IPS-20b (cell line): ENCODE measurements at regions not wholly inside any gene's neighbourhood (a gene's known extent, or its start where the extent isn't known, plus 50 kb on each side); places are given as distances from the start of the nearest gene placed in this dataset.

ENCODE experiments used
- H3K27ac ChIP-seq: one replicate; pipeline ENCODE4 v1.5.1; 2013; ENCODE audit warnings: low read length
- H3K27me3 ChIP-seq: 2 replicates; pipeline ENCODE4 v1.6.1; 2013; ENCODE audit warnings: mild to moderate bottlenecking, low read length, inconsistent platforms; ENCODE audit not compliant: insufficient read depth
- H3K36me3 ChIP-seq: 2 replicates; pipeline ENCODE4 v1.6.1; 2013; ENCODE audit warnings: low read depth, mild to moderate bottlenecking, inconsistent platforms, low read length, moderate library complexity; ENCODE audit not compliant: insufficient read depth
- H3K4me1 ChIP-seq: 2 replicates; pipeline ENCODE4 v1.6.1; 2013; ENCODE audit warnings: mild to moderate bottlenecking, control low read depth, inconsistent platforms, low read length, moderate library complexity; ENCODE audit not compliant: insufficient read depth
- H3K4me3 ChIP-seq: 2 replicates; pipeline ENCODE4 v1.5.1; 2013; ENCODE audit warnings: mild to moderate bottlenecking, low read length, inconsistent platforms
- H3K9ac ChIP-seq: 2 replicates; pipeline ENCODE4 v1.6.1; 2013; ENCODE audit warnings: low read depth, mild to moderate bottlenecking, inconsistent platforms, low read length, moderate library complexity
- H3K9me3 ChIP-seq: 2 replicates; pipeline ENCODE4 v1.6.1; 2013; ENCODE audit warnings: mild to moderate bottlenecking, low read depth, low read length, inconsistent platforms; ENCODE audit not compliant: insufficient read depth

GRCh38 chr3:104519068-104519467 is 847.6 kb upstream of the ALCAM start:
- Histone ChIP-seq H3K36me3 (no peaks in the 10 kb centered on the region), H3K4me3 (peak overlapping the region; percentile 52; the same call in 1 of the 2 replicates), H3K9me3 (no peaks in the 10 kb centered on the region), H3K9ac (peak overlapping the region; percentile 77), H3K27me3 (no peaks in the 10 kb centered on the region), H3K4me1 (peaks cover 31% of the 10 kb centered on the region), H3K27ac (peak overlapping the region; percentile 90)

- H3K27me3 ChIP-seq: no peaks in the 10 kb centered on the region
- H3K27ac ChIP-seq: peak overlapping the region; percentile 90
- peak overlapping the region; percentile 52; the same call in 1 of the 2 replicates for H3K4me3 ChIP-seq
- H3K9ac ChIP-seq: peak overlapping the region; percentile 77
- no peaks in the 10 kb centered on the region for H3K36me3 ChIP-seq
- H3K4me1 ChIP-seq: peaks cover 28% of the 10 kb centered on the region
- no peaks in the 10 kb centered on the region for H3K9me3 ChIP-seq
Measured at GRCh38 chr3:104519468-104520227, 847.1 kb upstream of the ALCAM start.

GRCh38 chr3:104520228-104520655 is 846.5 kb upstream of the ALCAM start:
- Histone ChIP-seq H3K9ac (peak overlapping the region; percentile 62; the same call in 1 of the 2 replicates), H3K27me3 (no peaks in the 10 kb centered on the region), H3K27ac (peak overlapping the region; percentile 99), H3K4me1 (peaks cover 28% of the 10 kb centered on the region), H3K9me3 (no peaks in the 10 kb centered on the region), H3K4me3 (peak overlapping the region; percentile 52; the same call in 1 of the 2 replicates), H3K36me3 (no peaks in the 10 kb centered on the region)

GRCh38 chr3:104521606-104522336 is 844.9 kb upstream of the ALCAM start:
- Histone ChIP-seq H3K4me1 (peaks cover 28% of the 10 kb centered on the region), H3K9me3 (no peaks in the 10 kb centered on the region), H3K27me3 (no peaks in the 10 kb centered on the region), H3K36me3 (no peaks in the 10 kb centered on the region), H3K27ac (no peak overlapping the region), H3K4me3 (no peak overlapping the region), H3K9ac (no peak overlapping the region)

GRCh38 chr3:104523136-104523535 is 843.6 kb upstream of the ALCAM start:
- Histone ChIP-seq H3K9me3 (no peaks in the 10 kb centered on the region), H3K9ac (no peak overlapping the region), H3K27me3 (no peaks in the 10 kb centered on the region), H3K27ac (no peak overlapping the region), H3K4me3 (no peak overlapping the region), H3K4me1 (peaks cover 23% of the 10 kb centered on the region), H3K36me3 (no peaks in the 10 kb centered on the region)

- no peaks in the 10 kb centered on the region for H3K9me3 ChIP-seq
- no peaks in the 10 kb centered on the region for H3K27me3 ChIP-seq
- H3K27ac ChIP-seq: no peak overlapping the region
- no peak overlapping the region for H3K9ac ChIP-seq
- H3K36me3 ChIP-seq: no peaks in the 10 kb centered on the region
- H3K4me3 ChIP-seq: no peak overlapping the region
- H3K4me1 ChIP-seq: peaks cover 4% of the 10 kb centered on the region; the same call in 1 of the 2 replicates
Measured at GRCh38 chr3:104526901-104527401, 839.8 kb upstream of the ALCAM start.

GRCh38 chr3:104530934-104531333 is 835.8 kb upstream of the ALCAM start:
- Histone ChIP-seq H3K27me3 (no peaks in the 10 kb centered on the region), H3K36me3 (no peaks in the 10 kb centered on the region), H3K9ac (no peak overlapping the region), H3K4me3 (no peak overlapping the region), H3K9me3 (no peaks in the 10 kb centered on the region), H3K27ac (no peak overlapping the region), H3K4me1 (no peaks in the 10 kb centered on the region)

GRCh38 chr3:104536715-104537114 is 830.0 kb upstream of the ALCAM start:
- Histone ChIP-seq H3K27ac (no peak overlapping the region), H3K36me3 (no peaks in the 10 kb centered on the region), H3K27me3 (no peaks in the 10 kb centered on the region), H3K9ac (no peak overlapping the region), H3K4me3 (no peak overlapping the region), H3K4me1 (no peaks in the 10 kb centered on the region), H3K9me3 (no peaks in the 10 kb centered on the region)

- Histone ChIP-seq H3K4me1 (no peaks in the 10 kb centered on the region), H3K27ac (no peak overlapping the region), H3K9ac (no peak overlapping the region), H3K4me3 (no peak overlapping the region), H3K27me3 (no peaks in the 10 kb centered on the region), H3K36me3 (no peaks in the 10 kb centered on the region), H3K9me3 (no peaks in the 10 kb centered on the region)
Measured at GRCh38 chr3:104537323-104537722, 829.4 kb upstream of the ALCAM start.

- H3K9ac ChIP-seq: no peak overlapping the region
- H3K27ac ChIP-seq: no peak overlapping the region
Measured at GRCh38 chr3:104546301-104546700, 820.4 kb upstream of the ALCAM start.

GRCh38 chr3:104547031-104547430 is 819.7 kb upstream of the ALCAM start:
- Histone ChIP-seq H3K9ac (no peak overlapping the region), H3K36me3 (no peaks in the 10 kb centered on the region), H3K4me1 (peaks cover 28% of the 10 kb centered on the region; the same call in 1 of the 2 replicates), H3K9me3 (no peaks in the 10 kb centered on the region), H3K4me3 (peak overlapping the region; percentile 36; the same call in 1 of the 2 replicates), H3K27ac (no peak overlapping the region), H3K27me3 (peaks cover 67% of the 10 kb centered on the region)

More at GRCh38 chr3:104546301-104546700, 820.4 kb upstream of the ALCAM start:
- peaks cover 28% of the 10 kb centered on the region; the same call in 1 of the 2 replicates for H3K4me1 ChIP-seq
- H3K9me3 ChIP-seq: no peaks in the 10 kb centered on the region
- no peak overlapping the region for H3K4me3 ChIP-seq
- no peaks in the 10 kb centered on the region for H3K36me3 ChIP-seq
- peaks cover 67% of the 10 kb centered on the region for H3K27me3 ChIP-seq
